Chondrocyte (in vitro differentiated cells): ENCODE measurements at regions not wholly inside any gene's neighbourhood (a gene's known extent, or its start where the extent isn't known, plus 50 kb on each side); places are given as distances from the start of the nearest gene placed in this dataset.

Experiments
- DNase-seq: peaks from one replicate; pipeline ENCODE4 v3.0.0; 2021; ENCODE audit warnings: mixed read lengths, low spot score
- H3K27ac Mint-ChIP-seq: one replicate; pipeline ENCODE4 v1.8.0; 2021; ENCODE audit warnings: mild to moderate bottlenecking, moderate library complexity, mixed read lengths; ENCODE audit not compliant: unreplicated experiment
- H3K27me3 Mint-ChIP-seq: 2 replicates; pipeline ENCODE4 v1.8.0; 2021; ENCODE audit warnings: low read depth, mixed read lengths
- H3K36me3 Mint-ChIP-seq: 2 replicates; pipeline ENCODE4 v1.8.0; 2021; ENCODE audit warnings: low read depth, mixed read lengths
- H3K4me1 Mint-ChIP-seq: 2 replicates; pipeline ENCODE4 v1.8.0; 2021; ENCODE audit warnings: low read depth, mild to moderate bottlenecking, mixed read lengths
- H3K4me3 Mint-ChIP-seq: one replicate; pipeline ENCODE4 v1.8.0; 2021; ENCODE audit warnings: mild to moderate bottlenecking, moderate library complexity, mixed read lengths; ENCODE audit not compliant: unreplicated experiment
- H3K9me3 Mint-ChIP-seq: 2 replicates; pipeline ENCODE4 v1.8.0; 2021; ENCODE audit warnings: low read depth, mixed read lengths
- TF ChIP-seq, protein P1 (sequence below): fragments of 200-600 bp; sonication (generic); IDR thresholded peaks from 2 replicates; pipeline ENCODE4 v1.5.0; 2021; ENCODE audit warnings: antibody characterized with exemption, mild to moderate bottlenecking, moderate library complexity

DNA sequence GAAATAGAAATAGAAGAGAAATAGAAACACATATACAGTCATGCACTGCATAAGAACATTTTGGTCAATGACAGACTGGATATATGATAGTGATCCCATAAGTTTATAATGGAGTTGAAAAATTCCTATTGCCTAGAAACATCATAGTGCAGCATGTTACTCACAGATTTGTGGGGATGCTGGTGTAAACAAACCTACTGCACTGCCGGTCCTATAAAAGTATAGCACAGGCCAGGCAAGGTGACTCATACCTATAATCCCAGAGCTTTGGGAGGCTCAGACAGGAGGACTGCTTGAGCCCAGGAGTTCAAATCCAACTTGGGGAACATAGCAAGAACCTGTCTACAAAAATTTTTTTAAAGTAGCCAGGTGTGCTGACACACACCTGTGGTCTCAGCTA is 240.6 kb upstream of the MAP3K1 start:
- Mint-ChIP-seq H3K4me3 (no peak overlapping the region), H3K4me1 (peaks cover 11% of the 10 kb centered on the region)
- TF ChIP-seq, protein P1, sequence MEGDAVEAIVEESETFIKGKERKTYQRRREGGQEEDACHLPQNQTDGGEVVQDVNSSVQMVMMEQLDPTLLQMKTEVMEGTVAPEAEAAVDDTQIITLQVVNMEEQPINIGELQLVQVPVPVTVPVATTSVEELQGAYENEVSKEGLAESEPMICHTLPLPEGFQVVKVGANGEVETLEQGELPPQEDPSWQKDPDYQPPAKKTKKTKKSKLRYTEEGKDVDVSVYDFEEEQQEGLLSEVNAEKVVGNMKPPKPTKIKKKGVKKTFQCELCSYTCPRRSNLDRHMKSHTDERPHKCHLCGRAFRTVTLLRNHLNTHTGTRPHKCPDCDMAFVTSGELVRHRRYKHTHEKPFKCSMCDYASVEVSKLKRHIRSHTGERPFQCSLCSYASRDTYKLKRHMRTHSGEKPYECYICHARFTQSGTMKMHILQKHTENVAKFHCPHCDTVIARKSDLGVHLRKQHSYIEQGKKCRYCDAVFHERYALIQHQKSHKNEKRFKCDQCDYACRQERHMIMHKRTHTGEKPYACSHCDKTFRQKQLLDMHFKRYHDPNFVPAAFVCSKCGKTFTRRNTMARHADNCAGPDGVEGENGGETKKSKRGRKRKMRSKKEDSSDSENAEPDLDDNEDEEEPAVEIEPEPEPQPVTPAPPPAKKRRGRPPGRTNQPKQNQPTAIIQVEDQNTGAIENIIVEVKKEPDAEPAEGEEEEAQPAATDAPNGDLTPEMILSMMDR: no peak

DNA sequence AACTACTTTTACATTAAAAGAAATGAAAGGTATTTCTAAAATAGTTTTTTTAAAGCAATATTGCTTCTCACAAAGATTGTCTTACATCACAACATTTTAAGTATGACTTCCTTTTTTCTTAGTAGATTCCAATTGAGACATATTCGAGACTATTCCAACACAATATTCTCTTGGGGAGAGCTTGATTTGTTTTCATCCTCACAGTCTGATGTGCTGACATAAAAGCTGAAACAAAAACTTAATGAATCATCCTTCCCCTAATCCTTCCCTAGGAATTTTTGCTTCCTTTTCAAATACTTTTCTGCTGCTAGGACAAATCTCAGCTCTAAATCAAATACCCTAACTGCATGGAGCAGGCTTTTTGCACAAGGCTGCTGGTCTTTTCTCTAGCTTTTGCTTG is 245.8 kb upstream of the MAP3K1 start:
- DNase-seq: no peak
- H3K9me3 Mint-ChIP-seq: peaks cover 6% of the 10 kb centered on the region
- TF ChIP-seq, protein P1: no peak
- peak overlapping the region; percentile 88 for H3K27ac Mint-ChIP-seq
- H3K36me3 Mint-ChIP-seq: no peaks in the 10 kb centered on the region
- H3K4me3 Mint-ChIP-seq: no peak overlapping the region
- peaks cover 49% of the 10 kb centered on the region for H3K4me1 Mint-ChIP-seq
- no peaks in the 10 kb centered on the region for H3K27me3 Mint-ChIP-seq

More for the DNA sequence above, 240.6 kb upstream of the MAP3K1 start:
- DNase-seq: no peak
- H3K27ac Mint-ChIP-seq: no peak overlapping the region
- peaks cover 6% of the 10 kb centered on the region for H3K9me3 Mint-ChIP-seq
- no peaks in the 10 kb centered on the region for H3K27me3 Mint-ChIP-seq
- no peaks in the 10 kb centered on the region for H3K36me3 Mint-ChIP-seq

DNA sequence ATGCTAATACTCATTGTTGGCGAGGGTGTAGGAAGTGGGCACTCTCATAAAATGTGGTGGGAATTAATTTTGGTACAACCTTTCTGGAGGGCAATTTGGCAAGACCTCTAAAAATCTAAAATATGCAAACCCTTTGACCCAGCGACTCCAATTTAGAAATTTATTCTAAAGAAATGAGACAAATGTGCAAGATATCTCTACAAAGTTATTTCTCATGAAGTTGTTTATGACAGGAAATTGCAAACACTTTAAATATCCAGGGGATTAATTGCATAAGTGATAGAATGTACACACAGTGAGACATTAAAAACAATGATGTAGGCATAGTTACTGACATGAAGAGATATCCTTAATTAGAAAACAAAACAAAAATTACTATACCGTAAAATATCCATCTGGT is 246.3 kb upstream of the MAP3K1 start:
- Mint-ChIP-seq H3K9me3 (peaks cover 6% of the 10 kb centered on the region), H3K27me3 (no peaks in the 10 kb centered on the region), H3K4me1 (peaks cover 54% of the 10 kb centered on the region), H3K27ac (peak overlapping the region; percentile 88), H3K36me3 (no peaks in the 10 kb centered on the region), H3K4me3 (no peak overlapping the region)
- DNase-seq: no peak
- TF ChIP-seq, protein P1: no peak

DNA sequence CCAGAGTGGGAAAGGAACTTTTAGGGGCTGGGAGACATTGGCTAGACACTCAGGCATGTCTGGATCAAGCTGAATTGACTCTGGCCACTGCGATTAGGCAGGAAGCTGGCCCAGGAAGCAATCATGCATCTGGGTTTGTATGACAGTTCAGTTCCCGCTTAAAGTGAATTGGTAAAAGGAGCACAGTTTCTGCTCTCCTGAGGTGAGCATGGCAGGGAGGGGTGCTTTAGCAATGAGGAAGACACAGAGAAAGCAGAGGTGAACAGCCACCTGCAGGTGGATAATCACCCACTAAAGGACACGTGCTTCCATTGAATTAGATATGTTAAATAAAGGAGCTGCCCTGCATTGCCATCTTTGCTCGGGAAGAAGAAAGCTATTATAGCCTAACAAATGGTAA is 248.1 kb upstream of the MAP3K1 start:
- H3K4me1 Mint-ChIP-seq: peaks cover 57% of the 10 kb centered on the region
- TF ChIP-seq, protein P1: no peak
- H3K27me3 Mint-ChIP-seq: no peaks in the 10 kb centered on the region
- DNase-seq: no peak
- no peak overlapping the region for H3K4me3 Mint-ChIP-seq
- H3K27ac Mint-ChIP-seq: no peak overlapping the region
- no peaks in the 10 kb centered on the region for H3K9me3 Mint-ChIP-seq
- no peaks in the 10 kb centered on the region for H3K36me3 Mint-ChIP-seq

DNA sequence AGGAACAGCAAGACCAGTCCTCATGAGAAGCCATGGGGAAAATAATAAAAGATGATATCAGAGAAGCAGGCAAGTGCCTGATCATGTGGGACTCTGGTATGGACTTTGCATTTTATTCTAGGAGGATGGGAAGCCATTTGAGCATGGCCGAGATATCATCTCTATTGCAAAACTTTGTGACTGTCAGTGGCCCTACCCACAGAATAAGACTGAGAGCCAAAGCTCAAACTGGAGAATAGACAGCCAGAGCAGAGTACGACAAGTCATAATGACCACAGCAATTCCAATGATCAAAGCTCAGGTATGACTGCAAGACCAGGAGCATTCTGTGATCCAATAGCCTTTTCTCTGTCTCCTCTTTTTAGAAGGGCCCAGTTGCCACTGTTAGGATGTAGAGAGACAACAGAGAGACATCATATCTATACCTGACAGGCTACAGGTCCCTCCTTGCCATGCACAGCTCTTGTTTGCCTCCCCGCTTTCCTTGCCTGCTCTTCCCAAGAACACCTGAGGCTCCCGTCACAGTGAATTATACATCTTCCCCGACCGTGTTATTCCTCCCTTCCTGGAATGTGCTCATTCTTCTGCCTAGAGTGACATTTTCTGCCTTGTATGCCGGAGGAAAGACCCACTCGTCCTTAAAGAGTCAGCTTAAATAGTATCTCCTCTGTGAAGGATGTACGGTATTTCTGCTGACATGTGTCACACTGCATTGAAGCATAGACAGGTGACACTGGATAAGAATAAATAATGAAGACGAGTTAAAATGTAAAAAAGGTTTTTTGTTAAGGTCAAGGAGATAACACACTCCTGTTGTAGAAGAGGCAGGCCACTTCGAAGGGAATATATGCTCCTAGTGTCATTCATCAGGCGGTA is 248.7 kb upstream of the MAP3K1 start:
- peaks cover 57% of the 10 kb centered on the region for H3K4me1 Mint-ChIP-seq
- no peak overlapping the region for H3K4me3 Mint-ChIP-seq
- TF ChIP-seq, protein P1: no peak
- H3K9me3 Mint-ChIP-seq: no peaks in the 10 kb centered on the region
- no peaks in the 10 kb centered on the region for H3K27me3 Mint-ChIP-seq
- no peak for DNase-seq
- no peaks in the 10 kb centered on the region for H3K36me3 Mint-ChIP-seq
- H3K27ac Mint-ChIP-seq: no peak overlapping the region
